WTC11 (cell line): ENCODE measurements at regions not wholly inside any gene's neighbourhood (a gene's known extent, or its start where the extent isn't known, plus 50 kb on each side); places are given as distances from the start of the nearest gene placed in this dataset.

ENCODE experiments used
- ATAC-seq: fragments of 200-7000 bp; cut with Tn5 transposase; 2 replicates; pipeline ENCODE4 v1.10.0; 2021; ENCODE audit warnings: mild to moderate bottlenecking, moderate library complexity
- CTCF ChIA-PET: fragments of 300-600 bp; sonication (Branson Sonifier 250); formaldehyde crosslinking; loops from one replicate; lab custom pipeline; 2021; ENCODE audit warnings: antibody characterized with exemption; lab: Charles Lee
- POLR2A ChIA-PET: fragments of 350-600 bp; sonication (Branson Sonifier 250); formaldehyde crosslinking; loops from one replicate; lab custom pipeline; 2021; ENCODE audit warnings: antibody characterized with exemption; lab: Charles Lee
- DNase-seq: peaks from one replicate; pipeline ENCODE4 v3.0.0; 2021; ENCODE audit warnings: low spot score
- H3K27ac Mint-ChIP-seq: 2 replicates; pipeline ENCODE4 v1.8.0; 2021; ENCODE audit warnings: mixed read lengths
- H3K27me3 Mint-ChIP-seq: 2 replicates; pipeline ENCODE4 v1.8.0; 2021; ENCODE audit warnings: low read depth, mild to moderate bottlenecking, moderate library complexity, mixed read lengths
- H3K36me3 Mint-ChIP-seq: 2 replicates; pipeline ENCODE4 v1.8.0; 2021; ENCODE audit warnings: mixed read lengths
- H3K4me1 Mint-ChIP-seq: 2 replicates; pipeline ENCODE4 v1.8.0; 2022; ENCODE audit warnings: mixed read lengths
- H3K4me3 Mint-ChIP-seq: 2 replicates; pipeline ENCODE4 v1.8.0; 2021; ENCODE audit warnings: mild to moderate bottlenecking, moderate library complexity, mixed read lengths
- H3K9me3 Mint-ChIP-seq: 2 replicates; pipeline ENCODE4 v1.8.0; 2021; ENCODE audit warnings: mixed read lengths
- ATF3 ChIP-seq: sonication (generic); formaldehyde crosslinking; conservative IDR thresholded peaks from 2 replicates; pipeline ENCODE4 v1.8.1; 2022; ENCODE audit warnings: mild to moderate bottlenecking, missing genetic modification reagents
- ERG ChIP-seq: fragments of 250-450 bp; sonication (Bioruptor Pico); IDR thresholded peaks from 2 replicates; pipeline ENCODE4 v1.8.0; 2021; ENCODE audit warnings: mild to moderate bottlenecking
- ETV6 ChIP-seq: sonication (generic); formaldehyde crosslinking; IDR thresholded peaks from 2 replicates; pipeline ENCODE4 v1.8.1; 2022; ENCODE audit warnings: mild to moderate bottlenecking, missing genetic modification reagents
- IRF2 ChIP-seq: sonication (generic); formaldehyde crosslinking; IDR thresholded peaks from 2 replicates; pipeline ENCODE4 v1.8.0; 2022; ENCODE audit warnings: low read depth, missing genetic modification reagents, borderline replicate concordance
- JAZF1 ChIP-seq: fragments of 250-450 bp; sonication (Bioruptor Pico); IDR thresholded peaks from 2 replicates; pipeline ENCODE4 v1.9.0; 2021; ENCODE audit warnings: moderate library complexity, mild to moderate bottlenecking, inconsistent platforms
- OVOL2 ChIP-seq: fragments of 250-450 bp; sonication (Bioruptor Pico); IDR thresholded peaks from 2 replicates; pipeline ENCODE4 v1.9.0; 2021; ENCODE audit warnings: mild to moderate bottlenecking, borderline replicate concordance
- PRDM15 ChIP-seq: sonication (generic); formaldehyde crosslinking; IDR thresholded peaks from 2 replicates; pipeline ENCODE4 v1.8.0; 2022; ENCODE audit warnings: missing genetic modification reagents
- PRRX2 ChIP-seq: fragments of 250-450 bp; sonication (Bioruptor Pico); IDR thresholded peaks from 2 replicates; pipeline ENCODE4 v1.8.0; 2021; ENCODE audit warnings: mild to moderate bottlenecking
- TEAD4 ChIP-seq: sonication (generic); formaldehyde crosslinking; IDR thresholded peaks from 2 replicates; pipeline ENCODE4 v1.8.0; 2022; ENCODE audit warnings: mild to moderate bottlenecking, missing genetic modification reagents
- TP53 ChIP-seq: sonication (generic); formaldehyde crosslinking; IDR thresholded peaks from 2 replicates; pipeline ENCODE4 v1.8.1; 2023; ENCODE audit warnings: mild to moderate bottlenecking, missing genetic modification reagents
- ZNF121 ChIP-seq: sonication (generic); formaldehyde crosslinking; IDR thresholded peaks from 2 replicates; pipeline ENCODE4 v1.8.0; 2023; ENCODE audit warnings: missing genetic modification reagents
- ZNF317 ChIP-seq: sonication (generic); formaldehyde crosslinking; IDR thresholded peaks from 2 replicates; pipeline ENCODE4 v1.8.1; 2023; ENCODE audit warnings: low read depth, mild to moderate bottlenecking, moderate library complexity, missing genetic modification reagents, borderline replicate concordance
- ZNF396 ChIP-seq: fragments of 250-450 bp; sonication (Bioruptor Pico); IDR thresholded peaks from 2 replicates; pipeline ENCODE4 v1.8.0; 2021; ENCODE audit warnings: mild to moderate bottlenecking, moderate library complexity, borderline replicate concordance
- ZNF532 ChIP-seq: fragments of 250-450 bp; sonication (Bioruptor Pico); IDR thresholded peaks from 2 replicates; pipeline ENCODE4 v1.9.0; 2021; ENCODE audit warnings: mild to moderate bottlenecking, borderline replicate concordance
- ZSCAN18 ChIP-seq: fragments of 250-450 bp; sonication (Bioruptor Pico); IDR thresholded peaks from 2 replicates; pipeline ENCODE4 v2.1.2; 2022; ENCODE audit warnings: mild to moderate bottlenecking, moderate library complexity
- TF ChIP-seq, protein P1 (sequence below): sonication (generic); formaldehyde crosslinking; IDR thresholded peaks from 2 replicates; pipeline ENCODE4 v1.8.1; 2022; ENCODE audit warnings: low read depth, mild to moderate bottlenecking, moderate library complexity, missing genetic modification reagents, borderline replicate concordance

GRCh38 chr4:151895671-151896070, 134.9 kb upstream of the GATB start:
- no peaks in the 10 kb centered on the region for H3K36me3 Mint-ChIP-seq
- H3K9me3 Mint-ChIP-seq: peaks cover 14% of the 10 kb centered on the region; the same call in 1 of the 2 replicates
- POLR2A ChIA-PET: no interaction called here
- 0 out of 2 replicates have a peak, but pooled peaks cover 4% of the 10 kb centered on the region for H3K4me1 Mint-ChIP-seq
- no peak overlapping the region for H3K27ac Mint-ChIP-seq
- TF ChIP-seq ERG (CRISPR knock-in tag) (no peak), OVOL2 (CRISPR knock-in tag) (no peak), ZNF396 (no peak), ZNF317 (CRISPR knock-in tag) (no peak), ETV6 (CRISPR knock-in tag) (no peak), ZNF532 (CRISPR knock-in tag) (no peak), ZSCAN18 (CRISPR knock-in tag) (no peak), PRDM15 (no peak), PRRX2 (no peak), JAZF1 (no peak), TEAD4 (no peak), ATF3 (no peak), IRF2 (CRISPR knock-in tag) (no peak), TP53 (CRISPR knock-in tag) (no peak), ZNF121 (CRISPR knock-in tag) (no peak)
- TF ChIP-seq, protein P1, sequence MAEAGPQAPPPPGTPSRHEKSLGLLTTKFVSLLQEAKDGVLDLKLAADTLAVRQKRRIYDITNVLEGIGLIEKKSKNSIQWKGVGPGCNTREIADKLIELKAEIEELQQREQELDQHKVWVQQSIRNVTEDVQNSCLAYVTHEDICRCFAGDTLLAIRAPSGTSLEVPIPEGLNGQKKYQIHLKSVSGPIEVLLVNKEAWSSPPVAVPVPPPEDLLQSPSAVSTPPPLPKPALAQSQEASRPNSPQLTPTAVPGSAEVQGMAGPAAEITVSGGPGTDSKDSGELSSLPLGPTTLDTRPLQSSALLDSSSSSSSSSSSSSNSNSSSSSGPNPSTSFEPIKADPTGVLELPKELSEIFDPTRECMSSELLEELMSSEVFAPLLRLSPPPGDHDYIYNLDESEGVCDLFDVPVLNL (CRISPR knock-in tag): no peak
- ATAC-seq (no peak), DNase-seq (no peak)
- no peak overlapping the region for H3K4me3 Mint-ChIP-seq
- H3K27me3 Mint-ChIP-seq: peaks cover 6% of the 10 kb centered on the region; the same call in 1 of the 2 replicates
- CTCF ChIA-PET: interaction anchor here (0.6 kb wide), 1 partner anchor 725 kb away, joined by 3 read pairs; no protein-coding TSS in a partner anchor
